ENCODE measurements at regions not wholly inside any gene's neighbourhood (a gene's known extent, or its start where the extent isn't known, plus 50 kb on each side); places are given as distances from the start of the nearest gene placed in this dataset.

GRCh38 chr1:102178480-102178879 lies 181.8 kb upstream of the OLFM3 start:
- no peak for DNase-seq (ENCODE audit: low spot score in 2 of 2)
- WGBS, 2 donors = 82 to 85% methylated on average over 2 of the region's 2 CpGs
- no peak for TF ChIP-seq EP300 (IDR thresholded peaks at IDR 0.05)
- no peak for TF ChIP-seq POLR2A (IDR thresholded peaks at IDR 0.05)
- TF ChIP-seq, protein P1, sequence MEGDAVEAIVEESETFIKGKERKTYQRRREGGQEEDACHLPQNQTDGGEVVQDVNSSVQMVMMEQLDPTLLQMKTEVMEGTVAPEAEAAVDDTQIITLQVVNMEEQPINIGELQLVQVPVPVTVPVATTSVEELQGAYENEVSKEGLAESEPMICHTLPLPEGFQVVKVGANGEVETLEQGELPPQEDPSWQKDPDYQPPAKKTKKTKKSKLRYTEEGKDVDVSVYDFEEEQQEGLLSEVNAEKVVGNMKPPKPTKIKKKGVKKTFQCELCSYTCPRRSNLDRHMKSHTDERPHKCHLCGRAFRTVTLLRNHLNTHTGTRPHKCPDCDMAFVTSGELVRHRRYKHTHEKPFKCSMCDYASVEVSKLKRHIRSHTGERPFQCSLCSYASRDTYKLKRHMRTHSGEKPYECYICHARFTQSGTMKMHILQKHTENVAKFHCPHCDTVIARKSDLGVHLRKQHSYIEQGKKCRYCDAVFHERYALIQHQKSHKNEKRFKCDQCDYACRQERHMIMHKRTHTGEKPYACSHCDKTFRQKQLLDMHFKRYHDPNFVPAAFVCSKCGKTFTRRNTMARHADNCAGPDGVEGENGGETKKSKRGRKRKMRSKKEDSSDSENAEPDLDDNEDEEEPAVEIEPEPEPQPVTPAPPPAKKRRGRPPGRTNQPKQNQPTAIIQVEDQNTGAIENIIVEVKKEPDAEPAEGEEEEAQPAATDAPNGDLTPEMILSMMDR (IDR thresholded peaks at IDR 0.05) = no peak
- H3K4me3 ChIP-seq = no peak overlapping the region
- no peaks in the 10 kb centered on the region for H3K9me3 ChIP-seq
- H3K4me1 ChIP-seq = no peaks in the 10 kb centered on the region
- H3K27me3 ChIP-seq = no peaks in the 10 kb centered on the region
- no peak overlapping the region for H3K27ac ChIP-seq
- no peaks in the 10 kb centered on the region for H3K36me3 ChIP-seq

DNA sequence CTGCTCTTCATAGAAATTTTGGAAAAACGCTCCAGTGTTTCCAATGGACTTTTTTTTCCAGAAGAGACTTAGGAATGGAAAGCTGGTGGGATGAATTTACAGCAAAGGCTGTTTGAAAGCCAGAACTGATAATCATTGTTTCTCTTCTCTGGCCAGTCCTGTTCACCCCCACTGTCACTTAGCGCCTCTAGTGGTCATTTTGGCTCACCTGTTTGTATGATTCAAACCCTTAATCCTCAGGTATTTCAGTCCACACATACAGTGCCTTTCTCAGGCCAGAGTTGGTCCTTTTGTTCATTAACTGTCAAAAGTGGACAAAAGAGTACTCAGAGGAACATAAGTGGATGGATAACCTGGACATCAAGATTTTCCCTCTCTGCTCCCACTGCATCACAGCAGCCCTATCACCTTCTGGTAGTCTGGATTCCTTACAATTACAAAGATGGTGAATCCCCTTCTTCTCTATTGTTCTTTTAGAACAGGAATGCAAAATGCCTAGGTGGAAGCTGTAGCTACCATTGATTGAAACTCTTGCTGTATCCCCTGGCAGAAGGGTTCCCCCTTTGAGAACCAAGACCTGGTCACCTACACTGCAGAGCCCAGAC lies 177.6 kb upstream of the OLFM3 start:
- Histone ChIP-seq H3K9me3 (no peaks in the 10 kb centered on the region), H3K27me3 (no peaks in the 10 kb centered on the region), H3K4me1 (no peaks in the 10 kb centered on the region), H3K4me3 (no peak overlapping the region), H3K36me3 (no peaks in the 10 kb centered on the region), H3K27ac (no peak overlapping the region)
- TF ChIP-seq, protein P1 (IDR thresholded peaks at IDR 0.05) = no peak
- TF ChIP-seq POLR2A (IDR thresholded peaks at IDR 0.05) (no peak), EP300 (IDR thresholded peaks at IDR 0.05) (no peak)
- 27 to 34% methylated on average over 2 of the region's 2 CpGs for WGBS, 2 donors
- DNase-seq (ENCODE audit: low spot score in 2 of 2) = no peak

DNA sequence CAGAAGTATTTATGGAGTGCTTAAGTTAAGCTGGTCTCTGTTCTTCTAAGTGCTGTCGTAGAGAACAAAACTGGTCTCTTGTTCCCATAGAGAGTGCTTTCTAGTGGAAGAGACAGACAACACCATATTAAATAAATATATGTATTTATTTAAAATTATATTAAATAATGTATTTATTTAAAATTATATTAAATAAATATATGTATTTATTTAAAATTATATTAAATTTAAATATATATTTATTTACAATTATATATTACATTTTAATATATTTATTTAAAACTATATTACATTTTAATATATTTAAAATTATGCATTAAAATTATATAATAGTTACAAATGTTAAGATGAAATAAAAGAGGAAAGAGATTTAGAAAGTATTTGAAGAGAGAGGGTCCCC lies 175.5 kb upstream of the OLFM3 start:
- Histone ChIP-seq H3K27me3 (no peaks in the 10 kb centered on the region), H3K36me3 (no peaks in the 10 kb centered on the region), H3K4me1 (no peaks in the 10 kb centered on the region), H3K27ac (no peak overlapping the region), H3K4me3 (no peak overlapping the region), H3K9me3 (no peaks in the 10 kb centered on the region)
- 84 to 89% methylated on average over 1 of the region's 1 CpG for WGBS, 2 donors
- DNase-seq (ENCODE audit: low spot score in 2 of 2) = no peak
- TF ChIP-seq POLR2A (IDR thresholded peaks at IDR 0.05) (no peak), EP300 (IDR thresholded peaks at IDR 0.05) (no peak)
- TF ChIP-seq, protein P1 (IDR thresholded peaks at IDR 0.05) = no peak

DNA sequence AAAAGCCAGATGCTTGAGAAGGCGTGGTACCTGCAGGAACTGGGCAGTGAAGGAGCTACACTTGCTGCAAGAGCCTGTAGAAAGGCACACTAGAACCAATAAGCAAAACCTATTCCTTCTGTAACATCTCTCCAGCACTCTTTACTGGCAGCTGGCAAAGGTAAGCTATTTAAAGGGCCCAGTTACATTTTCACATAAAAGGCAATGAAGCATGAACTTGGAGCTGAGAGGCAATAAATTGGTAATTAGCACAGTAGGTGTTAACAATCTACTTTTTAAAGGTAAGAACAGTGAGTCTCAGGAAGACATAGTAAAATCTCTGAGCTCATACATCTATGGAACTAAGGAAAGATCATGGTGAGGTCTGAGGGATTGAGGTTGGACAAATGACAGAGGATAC lies 167.1 kb upstream of the OLFM3 start:
- Histone ChIP-seq H3K4me3 (no peak overlapping the region), H3K36me3 (no peaks in the 10 kb centered on the region), H3K9me3 (no peaks in the 10 kb centered on the region), H3K27me3 (no peaks in the 10 kb centered on the region), H3K4me1 (no peaks in the 10 kb centered on the region), H3K27ac (no peak overlapping the region)
- TF ChIP-seq EP300 (IDR thresholded peaks at IDR 0.05) = no peak
- TF ChIP-seq POLR2A (IDR thresholded peaks at IDR 0.05) = no peak
- TF ChIP-seq, protein P1 (IDR thresholded peaks at IDR 0.05) = no peak
- 57 to 74% methylated on average over 1 of the region's 1 CpG for WGBS, 2 donors
- DNase-seq (ENCODE audit: low spot score in 2 of 2) = no peak

- H3K27ac ChIP-seq = no peak overlapping the region
- H3K27me3 ChIP-seq = no peaks in the 10 kb centered on the region
- no peaks in the 10 kb centered on the region for H3K36me3 ChIP-seq
- no peaks in the 10 kb centered on the region for H3K4me1 ChIP-seq
- H3K9me3 ChIP-seq = no peaks in the 10 kb centered on the region
- no peak overlapping the region for H3K4me3 ChIP-seq
- WGBS, 2 donors = 76 to 78% methylated on average over 3 of the region's 3 CpGs
- TF ChIP-seq, protein P1 (IDR thresholded peaks at IDR 0.05) = no peak
- TF ChIP-seq EP300 (IDR thresholded peaks at IDR 0.05) (no peak), POLR2A (IDR thresholded peaks at IDR 0.05) (no peak)
- DNase-seq (ENCODE audit: low spot score in 2 of 2) = no peak
Observed at GRCh38 chr1:102151242-102151641, 154.5 kb upstream of the OLFM3 start.

Measured in tibial nerve (tissue), 4 donors.